SU-DHL-6 (cell line): ENCODE measurements at regions not wholly inside any gene's neighbourhood (a gene's known extent, or its start where the extent isn't known, plus 50 kb on each side); places are given as distances from the start of the nearest gene placed in this dataset.

Source experiments
- CTCF ChIP-seq: fragments of 200-600 bp; sonication (generic); IDR thresholded peaks from one replicate; pipeline ENCODE4 v1.5.1; 2017; ENCODE audit warnings: antibody characterized with exemption, mild to moderate bottlenecking, low read length, moderate library complexity; ENCODE audit not compliant: insufficient read depth, poor library complexity, severe bottlenecking
- EZH2phosphoT487 ChIP-seq: fragments of 200-600 bp; sonication (generic), shearing (Covaris generic); conservative IDR thresholded peaks from 2 replicates; pipeline ENCODE4 v1.6.1; 2018; ENCODE audit warnings: mild to moderate bottlenecking, antibody characterized with exemption, low read length, moderate library complexity, mixed read lengths

- TF ChIP-seq CTCF = no peak
- TF ChIP-seq EZH2phosphoT487 = no peak
Observed at GRCh38 chr5:82924226-82925060, 152.8 kb downstream of the TMEM167A start.
